ENCODE measurements at regions not wholly inside any gene's neighbourhood (a gene's known extent, or its start where the extent isn't known, plus 50 kb on each side); places are given as distances from the start of the nearest gene placed in this dataset.

- no peak for DNase-seq
Measured at GRCh38 chr10:130432850-130433249, 296.7 kb downstream of the GLRX3 start.

- DNase-seq: no peak
Measured at GRCh38 chr10:130434446-130435385, 298.5 kb downstream of the GLRX3 start.

- no peak for DNase-seq
Measured at GRCh38 chr10:130435961-130436360, 299.8 kb downstream of the GLRX3 start.

- no peak for DNase-seq
Measured at GRCh38 chr10:130438861-130439260, 302.7 kb downstream of the GLRX3 start.

- no peak for DNase-seq
Measured at GRCh38 chr10:130439766-130440165, 303.6 kb downstream of the GLRX3 start.

GRCh38 chr10:130440494-130440893, 304.3 kb downstream of the GLRX3 start:
- DNase-seq: no peak

- no peak for DNase-seq
Measured at GRCh38 chr10:130440971-130441370, 304.8 kb downstream of the GLRX3 start.

- no peak for DNase-seq
Measured at GRCh38 chr10:130443066-130443465, 306.9 kb downstream of the GLRX3 start.

GRCh38 chr10:130453036-130453720, 317.0 kb downstream of the GLRX3 start:
- DNase-seq: no peak

- DNase-seq: no peak
Measured at GRCh38 chr10:130453721-130454542, 317.7 kb downstream of the GLRX3 start.

- no peak for DNase-seq
Measured at GRCh38 chr10:130454543-130455000, 318.4 kb downstream of the GLRX3 start.

GRCh38 chr10:130455111-130455695, 319.0 kb downstream of the GLRX3 start:
- DNase-seq: no peak

GRCh38 chr10:130455791-130456190, 319.6 kb downstream of the GLRX3 start:
- no peak for DNase-seq

GRCh38 chr10:130456616-130457015, 320.4 kb downstream of the GLRX3 start:
- DNase-seq: no peak

- DNase-seq: no peak
Measured at GRCh38 chr10:130458509-130458908, 322.3 kb downstream of the GLRX3 start.

GRCh38 chr10:130459011-130459410, 322.8 kb downstream of the GLRX3 start:
- no peak for DNase-seq

GRCh38 chr10:130459851-130460490, 323.8 kb downstream of the GLRX3 start:
- no peak for DNase-seq

- no peak for DNase-seq
Measured at GRCh38 chr10:130461631-130462030, 325.4 kb downstream of the GLRX3 start.

- DNase-seq: no peak
Measured at GRCh38 chr10:130463104-130463875, 327.1 kb downstream of the GLRX3 start.

GRCh38 chr10:130463876-130464364, 327.7 kb downstream of the GLRX3 start:
- DNase-seq: no peak

GRCh38 chr10:130464426-130464825, 328.2 kb downstream of the GLRX3 start:
- no peak for DNase-seq
